GM23338 (cell line): ENCODE measurements at regions not wholly inside any gene's neighbourhood (a gene's known extent, or its start where the extent isn't known, plus 50 kb on each side); places are given as distances from the start of the nearest gene placed in this dataset.

Source experiments
- ATAC-seq: fragments of 200-7000 bp; cut with Tn5 transposase; 3 replicates; pipeline ENCODE4 v1.9.1; 2020
- DNase-seq: peaks from one replicate; pipeline ENCODE4 v3.0.0-alpha.2; 2015; ENCODE audit warnings: low spot score
- H2AFZ ChIP-seq: fragments of 200-600 bp; sonication (generic); 2 replicates; pipeline ENCODE4 v1.8.0; 2016; ENCODE audit warnings: antibody characterized with exemption, mild to moderate bottlenecking, moderate library complexity
- H3F3A ChIP-seq: fragments of 200-600 bp; sonication (generic); replicated peaks from 2 replicates; pipeline ENCODE4 v1.8.0; 2017; ENCODE audit warnings: antibody characterized with exemption, mixed run types, low read depth
- H3K27ac ChIP-seq: fragments of 200-600 bp; sonication (generic); 2 replicates; pipeline ENCODE4 v1.6.1; 2016; ENCODE audit warnings: low read depth
- H3K27me3 ChIP-seq: fragments of 200-600 bp; sonication (generic); 2 replicates; pipeline ENCODE4 v1.8.0; 2016; ENCODE audit warnings: mild to moderate bottlenecking, mixed run types, moderate library complexity; ENCODE audit not compliant: insufficient read depth
- H3K36me3 ChIP-seq: fragments of 200-600 bp; sonication (generic); 2 replicates; pipeline ENCODE4 v1.8.0; 2016; ENCODE audit warnings: mild to moderate bottlenecking; ENCODE audit not compliant: insufficient read depth
- H3K4me1 ChIP-seq: fragments of 200-600 bp; sonication (generic); 2 replicates; pipeline ENCODE4 v1.8.0; 2016; ENCODE audit warnings: mild to moderate bottlenecking, moderate library complexity; ENCODE audit not compliant: insufficient read depth
- H3K4me2 ChIP-seq: fragments of 200-600 bp; sonication (generic); 2 replicates; pipeline ENCODE4 v1.7.1; 2017; ENCODE audit warnings: mixed run types
- H3K4me3 ChIP-seq: fragments of 200-600 bp; sonication (generic); 2 replicates; pipeline ENCODE4 v1.6.1; 2016; ENCODE audit warnings: mixed run types
- H3K79me2 ChIP-seq: fragments of 200-600 bp; sonication (generic); replicated peaks from 2 replicates; pipeline ENCODE4 v1.8.0; 2017; ENCODE audit warnings: mild to moderate bottlenecking; ENCODE audit not compliant: insufficient read depth
- H3K9me2 ChIP-seq: fragments of 200-600 bp; sonication (generic); 2 replicates; pipeline ENCODE4 v1.8.0; 2017; ENCODE audit not compliant: insufficient read depth
- H4K20me1 ChIP-seq: fragments of 200-600 bp; sonication (generic); replicated peaks from 2 replicates; pipeline ENCODE4 v1.8.0; 2017; ENCODE audit warnings: mild to moderate bottlenecking; ENCODE audit not compliant: insufficient read depth
- H3K27ac Mint-ChIP-seq: 2 replicates; pipeline ENCODE4 v1.8.0; 2020; ENCODE audit warnings: inconsistent platforms, mild to moderate bottlenecking, moderate library complexity, mixed read lengths
- H3K27me3 Mint-ChIP-seq: 3 replicates; pipeline ENCODE4 v1.8.0; 2022; ENCODE audit warnings: low read depth, mild to moderate bottlenecking, moderate library complexity, mixed read lengths, inconsistent platforms; ENCODE audit not compliant: insufficient read depth, poor library complexity
- H3K36me3 Mint-ChIP-seq: 3 replicates; pipeline ENCODE4 v1.8.0; 2021; ENCODE audit warnings: low read depth, mild to moderate bottlenecking, inconsistent platforms, moderate library complexity, mixed read lengths
- H3K4me1 Mint-ChIP-seq: 3 replicates; pipeline ENCODE4 v1.8.0; 2020; ENCODE audit warnings: mild to moderate bottlenecking, inconsistent platforms, mixed read lengths
- H3K4me3 Mint-ChIP-seq: 3 replicates; pipeline ENCODE4 v1.8.0; 2021; ENCODE audit warnings: moderate library complexity, mild to moderate bottlenecking, inconsistent platforms, mixed read lengths
- H3K9me3 Mint-ChIP-seq: 3 replicates; pipeline ENCODE4 v1.8.0; 2020; ENCODE audit warnings: moderate library complexity, mild to moderate bottlenecking, inconsistent platforms, mixed read lengths
- CREB1 ChIP-seq: fragments of 250-450 bp; sonication (Bioruptor Pico); IDR thresholded peaks from 2 replicates; pipeline ENCODE4 v1.5.0; 2020; ENCODE audit warnings: low read depth, mild to moderate bottlenecking, moderate library complexity
- EZH2 ChIP-seq: fragments of 200-600 bp; sonication (generic); IDR thresholded peaks from one replicate; pipeline ENCODE4 v1.8.0; 2017; ENCODE audit warnings: antibody characterized with exemption, mild to moderate bottlenecking, low read depth; ENCODE audit not compliant: unreplicated experiment
- EZH2phosphoT487 ChIP-seq: fragments of 200-600 bp; sonication (generic); IDR thresholded peaks from one replicate; pipeline ENCODE4 v1.8.1; 2018; ENCODE audit warnings: antibody characterized with exemption; ENCODE audit not compliant: unreplicated experiment
- JUNB ChIP-seq: IDR thresholded peaks from one replicate; pipeline ENCODE4 v1.6.1; 2016; ENCODE audit warnings: antibody characterized with exemption; ENCODE audit not compliant: unreplicated experiment
- NANOG ChIP-seq: IDR thresholded peaks from 2 replicates; pipeline ENCODE4 v1.6.1; 2016; ENCODE audit warnings: antibody characterized with exemption, borderline replicate concordance
- POLR2AphosphoS5 ChIP-seq: IDR thresholded peaks from 2 replicates; pipeline ENCODE4 v1.6.1; 2016; ENCODE audit warnings: antibody characterized with exemption, low read depth
- STAT1 ChIP-seq: IDR thresholded peaks from one replicate; pipeline ENCODE4 v1.6.1; 2016; ENCODE audit warnings: antibody characterized with exemption; ENCODE audit not compliant: unreplicated experiment
- ZNF114 ChIP-seq: fragments of 250-450 bp; sonication (Bioruptor Pico); IDR thresholded peaks from 2 replicates; pipeline ENCODE4 v1.5.0; 2020; ENCODE audit warnings: mild to moderate bottlenecking, moderate library complexity
- ZNF331 ChIP-seq: fragments of 250-450 bp; sonication (Bioruptor Pico); IDR thresholded peaks from 2 replicates; pipeline ENCODE4 v1.5.0; 2020; ENCODE audit warnings: low read depth, mild to moderate bottlenecking, moderate library complexity
- TF ChIP-seq, protein P1 (sequence below): IDR thresholded peaks from 2 replicates; pipeline ENCODE4 v1.6.1; 2016; ENCODE audit warnings: antibody characterized with exemption
- TF ChIP-seq, protein P2 (sequence below): fragments of 250-450 bp; sonication (Bioruptor Pico); IDR thresholded peaks from 2 replicates; pipeline ENCODE4 v1.5.0; 2020; ENCODE audit warnings: mild to moderate bottlenecking, moderate library complexity
- TF ChIP-seq, protein P3 (sequence below), 2 experiments: fragments of 200-600 bp in 1 of 2; sonication (generic) in 1 of 2; conservative IDR thresholded peaks; 2 replicates each; pipeline versions ENCODE4 v1.5.1 to v1.6.1; 2016 to 2017; ENCODE audit warnings: antibody characterized with exemption in 2 of 2, low read depth in 2 of 2, mild to moderate bottlenecking in 2 of 2, moderate library complexity in 1 of 2

DNA sequence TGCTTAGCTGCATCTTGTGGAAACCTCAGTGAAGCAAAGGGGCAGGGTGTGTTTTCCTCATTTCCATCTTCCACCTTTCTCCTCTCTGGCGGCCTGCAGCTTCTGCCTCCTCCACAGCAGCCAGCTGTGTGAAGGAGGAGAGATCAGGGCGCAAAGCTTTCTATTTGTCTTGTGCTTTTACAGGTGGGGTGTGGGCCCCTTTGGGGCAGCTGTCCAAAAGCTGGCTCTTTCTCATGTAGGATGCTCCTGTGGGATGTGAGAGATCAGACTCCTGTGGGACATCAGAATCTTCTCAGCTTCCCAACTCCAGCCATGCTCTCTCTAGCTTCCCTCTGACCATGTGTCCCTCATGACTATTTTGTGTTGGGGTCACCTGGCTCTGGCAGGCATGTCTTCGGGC, 227.1 kb downstream of the MID1 start (continued):
- TF ChIP-seq, protein P1, sequence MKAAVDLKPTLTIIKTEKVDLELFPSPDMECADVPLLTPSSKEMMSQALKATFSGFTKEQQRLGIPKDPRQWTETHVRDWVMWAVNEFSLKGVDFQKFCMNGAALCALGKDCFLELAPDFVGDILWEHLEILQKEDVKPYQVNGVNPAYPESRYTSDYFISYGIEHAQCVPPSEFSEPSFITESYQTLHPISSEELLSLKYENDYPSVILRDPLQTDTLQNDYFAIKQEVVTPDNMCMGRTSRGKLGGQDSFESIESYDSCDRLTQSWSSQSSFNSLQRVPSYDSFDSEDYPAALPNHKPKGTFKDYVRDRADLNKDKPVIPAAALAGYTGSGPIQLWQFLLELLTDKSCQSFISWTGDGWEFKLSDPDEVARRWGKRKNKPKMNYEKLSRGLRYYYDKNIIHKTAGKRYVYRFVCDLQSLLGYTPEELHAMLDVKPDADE = no peak
- TF ChIP-seq CREB1 (CRISPR knock-in tag) = no peak
- TF ChIP-seq EZH2phosphoT487 = no peak
- no peak for TF ChIP-seq NANOG

DNA sequence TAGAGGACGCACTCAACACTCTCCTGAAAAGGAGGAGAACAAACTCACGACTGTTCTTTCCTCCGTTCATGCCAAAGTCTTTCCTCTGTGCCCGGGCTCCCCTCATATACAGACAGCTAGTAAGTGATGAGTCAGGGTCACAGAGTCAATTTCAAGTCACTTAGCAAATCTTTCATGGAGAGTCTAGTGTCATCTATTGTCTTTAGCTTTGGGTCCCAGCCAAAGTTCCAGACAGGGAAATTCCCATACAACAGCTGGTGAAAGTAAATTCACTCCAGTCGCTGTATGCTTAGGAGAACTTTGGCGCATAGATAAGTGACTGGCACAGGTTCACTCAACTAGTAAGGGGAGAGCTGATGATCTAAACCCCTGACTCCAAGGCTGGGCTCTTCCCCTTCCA, 226.5 kb downstream of the MID1 start:
- ATAC-seq = no peak
- no peak overlapping the region for H3K27ac Mint-ChIP-seq
- TF ChIP-seq NANOG (no peak), ZNF114 (CRISPR knock-in tag) (no peak), STAT1 (no peak), EZH2phosphoT487 (no peak), CREB1 (CRISPR knock-in tag) (no peak), POLR2AphosphoS5 (no peak), JUNB (no peak), ZNF331 (no peak), EZH2 (no peak)
- TF ChIP-seq, protein P1 = no peak
- TF ChIP-seq, protein P2, sequence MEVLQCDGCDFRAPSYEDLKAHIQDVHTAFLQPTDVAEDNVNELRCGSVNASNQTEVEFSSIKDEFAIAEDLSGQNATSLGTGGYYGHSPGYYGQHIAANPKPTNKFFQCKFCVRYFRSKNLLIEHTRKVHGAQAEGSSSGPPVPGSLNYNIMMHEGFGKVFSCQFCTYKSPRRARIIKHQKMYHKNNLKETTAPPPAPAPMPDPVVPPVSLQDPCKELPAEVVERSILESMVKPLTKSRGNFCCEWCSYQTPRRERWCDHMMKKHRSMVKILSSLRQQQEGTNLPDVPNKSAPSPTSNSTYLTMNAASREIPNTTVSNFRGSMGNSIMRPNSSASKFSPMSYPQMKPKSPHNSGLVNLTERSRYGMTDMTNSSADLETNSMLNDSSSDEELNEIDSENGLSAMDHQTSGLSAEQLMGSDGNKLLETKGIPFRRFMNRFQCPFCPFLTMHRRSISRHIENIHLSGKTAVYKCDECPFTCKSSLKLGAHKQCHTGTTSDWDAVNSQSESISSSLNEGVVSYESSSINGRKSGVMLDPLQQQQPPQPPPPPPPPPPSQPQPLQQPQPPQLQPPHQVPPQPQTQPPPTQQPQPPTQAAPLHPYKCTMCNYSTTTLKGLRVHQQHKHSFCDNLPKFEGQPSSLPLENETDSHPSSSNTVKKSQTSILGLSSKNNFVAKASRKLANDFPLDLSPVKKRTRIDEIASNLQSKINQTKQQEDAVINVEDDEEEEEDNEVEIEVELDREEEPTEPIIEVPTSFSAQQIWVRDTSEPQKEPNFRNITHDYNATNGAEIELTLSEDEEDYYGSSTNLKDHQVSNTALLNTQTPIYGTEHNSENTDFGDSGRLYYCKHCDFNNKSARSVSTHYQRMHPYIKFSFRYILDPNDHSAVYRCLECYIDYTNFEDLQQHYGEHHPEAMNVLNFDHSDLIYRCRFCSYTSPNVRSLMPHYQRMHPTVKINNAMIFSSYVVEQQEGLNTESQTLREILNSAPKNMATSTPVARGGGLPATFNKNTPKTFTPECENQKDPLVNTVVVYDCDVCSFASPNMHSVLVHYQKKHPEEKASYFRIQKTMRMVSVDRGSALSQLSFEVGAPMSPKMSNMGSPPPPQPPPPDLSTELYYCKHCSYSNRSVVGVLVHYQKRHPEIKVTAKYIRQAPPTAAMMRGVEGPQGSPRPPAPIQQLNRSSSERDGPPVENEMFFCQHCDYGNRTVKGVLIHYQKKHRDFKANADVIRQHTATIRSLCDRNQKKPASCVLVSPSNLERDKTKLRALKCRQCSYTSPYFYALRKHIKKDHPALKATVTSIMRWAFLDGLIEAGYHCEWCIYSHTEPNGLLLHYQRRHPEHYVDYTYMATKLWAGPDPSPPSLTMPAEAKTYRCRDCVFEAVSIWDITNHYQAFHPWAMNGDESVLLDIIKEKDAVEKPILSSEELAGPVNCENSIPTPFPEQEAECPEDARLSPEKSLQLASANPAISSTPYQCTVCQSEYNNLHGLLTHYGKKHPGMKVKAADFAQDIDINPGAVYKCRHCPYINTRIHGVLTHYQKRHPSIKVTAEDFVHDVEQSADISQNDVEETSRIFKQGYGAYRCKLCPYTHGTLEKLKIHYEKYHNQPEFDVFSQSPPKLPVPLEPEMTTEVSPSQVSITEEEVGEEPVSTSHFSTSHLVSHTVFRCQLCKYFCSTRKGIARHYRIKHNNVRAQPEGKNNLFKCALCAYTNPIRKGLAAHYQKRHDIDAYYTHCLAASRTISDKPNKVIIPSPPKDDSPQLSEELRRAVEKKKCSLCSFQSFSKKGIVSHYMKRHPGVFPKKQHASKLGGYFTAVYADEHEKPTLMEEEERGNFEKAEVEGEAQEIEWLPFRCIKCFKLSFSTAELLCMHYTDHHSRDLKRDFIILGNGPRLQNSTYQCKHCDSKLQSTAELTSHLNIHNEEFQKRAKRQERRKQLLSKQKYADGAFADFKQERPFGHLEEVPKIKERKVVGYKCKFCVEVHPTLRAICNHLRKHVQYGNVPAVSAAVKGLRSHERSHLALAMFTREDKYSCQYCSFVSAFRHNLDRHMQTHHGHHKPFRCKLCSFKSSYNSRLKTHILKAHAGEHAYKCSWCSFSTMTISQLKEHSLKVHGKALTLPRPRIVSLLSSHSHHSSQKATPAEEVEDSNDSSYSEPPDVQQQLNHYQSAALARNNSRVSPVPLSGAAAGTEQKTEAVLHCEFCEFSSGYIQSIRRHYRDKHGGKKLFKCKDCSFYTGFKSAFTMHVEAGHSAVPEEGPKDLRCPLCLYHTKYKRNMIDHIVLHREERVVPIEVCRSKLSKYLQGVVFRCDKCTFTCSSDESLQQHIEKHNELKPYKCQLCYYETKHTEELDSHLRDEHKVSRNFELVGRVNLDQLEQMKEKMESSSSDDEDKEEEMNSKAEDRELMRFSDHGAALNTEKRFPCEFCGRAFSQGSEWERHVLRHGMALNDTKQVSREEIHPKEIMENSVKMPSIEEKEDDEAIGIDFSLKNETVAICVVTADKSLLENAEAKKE (CRISPR knock-in tag) = no peak
- TF ChIP-seq, protein P3, sequence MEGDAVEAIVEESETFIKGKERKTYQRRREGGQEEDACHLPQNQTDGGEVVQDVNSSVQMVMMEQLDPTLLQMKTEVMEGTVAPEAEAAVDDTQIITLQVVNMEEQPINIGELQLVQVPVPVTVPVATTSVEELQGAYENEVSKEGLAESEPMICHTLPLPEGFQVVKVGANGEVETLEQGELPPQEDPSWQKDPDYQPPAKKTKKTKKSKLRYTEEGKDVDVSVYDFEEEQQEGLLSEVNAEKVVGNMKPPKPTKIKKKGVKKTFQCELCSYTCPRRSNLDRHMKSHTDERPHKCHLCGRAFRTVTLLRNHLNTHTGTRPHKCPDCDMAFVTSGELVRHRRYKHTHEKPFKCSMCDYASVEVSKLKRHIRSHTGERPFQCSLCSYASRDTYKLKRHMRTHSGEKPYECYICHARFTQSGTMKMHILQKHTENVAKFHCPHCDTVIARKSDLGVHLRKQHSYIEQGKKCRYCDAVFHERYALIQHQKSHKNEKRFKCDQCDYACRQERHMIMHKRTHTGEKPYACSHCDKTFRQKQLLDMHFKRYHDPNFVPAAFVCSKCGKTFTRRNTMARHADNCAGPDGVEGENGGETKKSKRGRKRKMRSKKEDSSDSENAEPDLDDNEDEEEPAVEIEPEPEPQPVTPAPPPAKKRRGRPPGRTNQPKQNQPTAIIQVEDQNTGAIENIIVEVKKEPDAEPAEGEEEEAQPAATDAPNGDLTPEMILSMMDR (conservative IDR thresholded peaks at IDR 0.05; ENCODE audit: low read depth in 2 of 2) = no peak

More for the DNA sequence above, 226.5 kb downstream of the MID1 start:
- Histone ChIP-seq H3K4me3 (no peak overlapping the region), H2AFZ (no peak overlapping the region), H3K79me2 (no peaks in the 10 kb centered on the region), H3K27ac (no peak overlapping the region), H3K4me2 (no peak overlapping the region), H4K20me1 (no peaks in the 10 kb centered on the region), H3K27me3 (no peaks in the 10 kb centered on the region), H3K9me2 (no peaks in the 10 kb centered on the region), H3F3A (no peaks in the 10 kb centered on the region), H3K4me1 (no peaks in the 10 kb centered on the region), H3K36me3 (no peaks in the 10 kb centered on the region)
- peaks cover 20% of the 10 kb centered on the region for H3K4me1 Mint-ChIP-seq
- H3K36me3 Mint-ChIP-seq = no peaks in the 10 kb centered on the region
- H3K4me3 Mint-ChIP-seq = no peak overlapping the region
- DNase-seq = no peak
- peaks cover 3% of the 10 kb centered on the region for H3K27me3 Mint-ChIP-seq
- no peaks in the 10 kb centered on the region for H3K9me3 Mint-ChIP-seq
